DMS114 treated with DMSO at 0.1 percent for 48 hours (cell line): ENCODE measurements at regions not wholly inside any gene's neighbourhood (a gene's known extent, or its start where the extent isn't known, plus 50 kb on each side); places are given as distances from the start of the nearest gene placed in this dataset.
"Not testable (repeated sequence)": the region's sequence is repeated elsewhere in the genome, so short reads cannot be mapped to it uniquely, and the experiment has no call there.

ENCODE experiments used
- DNase-seq: peaks from one replicate; lab custom pipeline; 2025; ENCODE audit not compliant: unreplicated experiment; lab: John Stamatoyannopoulos, UW

GRCh38 chr7:81152925-81153324, 234.1 kb upstream of the SEMA3C start:
- DNase-seq: not testable (repeated sequence)

- no peak for DNase-seq
Observed at GRCh38 chr7:81150951-81151361, 232.1 kb upstream of the SEMA3C start.

GRCh38 chr7:81143856-81144255, 225.0 kb upstream of the SEMA3C start:
- no peak for DNase-seq

- not testable (repeated sequence) for DNase-seq
Observed at GRCh38 chr7:81141257-81142205, 222.7 kb upstream of the SEMA3C start.

- no peak for DNase-seq
Observed at GRCh38 chr7:81140775-81141174, 221.9 kb upstream of the SEMA3C start.

- DNase-seq: no peak
Observed at GRCh38 chr7:81140252-81140651, 221.4 kb upstream of the SEMA3C start.

- DNase-seq: no peak
Observed at GRCh38 chr7:81138870-81139269, 220.0 kb upstream of the SEMA3C start.

GRCh38 chr7:81135324-81135723, 216.5 kb upstream of the SEMA3C start:
- DNase-seq: no peak

- no peak for DNase-seq
Observed at GRCh38 chr7:81128011-81128410, 209.2 kb upstream of the SEMA3C start.

- DNase-seq: no peak
Observed at GRCh38 chr7:81120803-81121202, 202.0 kb upstream of the SEMA3C start.

GRCh38 chr7:81120111-81120510, 201.3 kb upstream of the SEMA3C start:
- DNase-seq: no peak

- DNase-seq: no peak
Observed at GRCh38 chr7:81114633-81115032, 195.8 kb upstream of the SEMA3C start.

- DNase-seq: no peak
Observed at GRCh38 chr7:81112731-81113130, 193.9 kb upstream of the SEMA3C start.

- DNase-seq: peak; percentile 81
Observed at GRCh38 chr7:81111781-81112540, 193.1 kb upstream of the SEMA3C start.

- peak; percentile 79 for DNase-seq
Observed at GRCh38 chr7:81111358-81111757, 192.5 kb upstream of the SEMA3C start.

- peak; percentile 56 for DNase-seq
Observed at GRCh38 chr7:81110673-81111072, 191.8 kb upstream of the SEMA3C start.

GRCh38 chr7:81098213-81098612, 179.4 kb upstream of the SEMA3C start:
- DNase-seq: no peak

- DNase-seq: peak; percentile 55
Observed at GRCh38 chr7:81094952-81095351, 176.1 kb upstream of the SEMA3C start.

GRCh38 chr7:81081616-81082015, 162.8 kb upstream of the SEMA3C start:
- DNase-seq: no peak

- DNase-seq: no peak
Observed at GRCh38 chr7:81080553-81080952, 161.7 kb upstream of the SEMA3C start.

- DNase-seq: no peak
Observed at GRCh38 chr7:81079746-81080145, 160.9 kb upstream of the SEMA3C start.

GRCh38 chr7:81075150-81075549, 156.3 kb upstream of the SEMA3C start:
- no peak for DNase-seq
